ENCODE measurements at regions not wholly inside any gene's neighbourhood (a gene's known extent, or its start where the extent isn't known, plus 50 kb on each side); places are given as distances from the start of the nearest gene placed in this dataset.

DNA sequence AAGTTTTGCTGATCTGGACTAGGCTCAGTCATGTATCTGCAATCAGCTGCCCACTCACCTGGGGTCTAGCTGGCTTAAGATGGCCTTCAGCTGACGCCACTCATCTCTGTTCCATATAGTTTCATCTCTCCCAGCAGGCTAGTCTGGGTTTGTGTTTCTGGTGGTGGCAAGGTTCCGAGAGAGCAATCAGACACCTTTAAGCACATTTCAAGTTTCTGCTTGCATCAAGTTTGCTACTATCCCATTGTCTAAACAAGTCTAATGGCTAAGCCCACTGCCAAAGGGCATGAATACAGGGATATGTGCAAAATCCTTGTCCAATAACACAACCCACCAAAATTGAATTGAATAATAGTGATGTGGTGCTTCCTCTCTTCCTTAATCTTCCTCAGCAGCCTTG, 251.7 kb downstream of the PIK3R1 start (continued):
- no peak for TF ChIP-seq ZFP30 (CRISPR knock-in tag; IDR thresholded peaks at IDR 0.05)
- TF ChIP-seq, protein P1, sequence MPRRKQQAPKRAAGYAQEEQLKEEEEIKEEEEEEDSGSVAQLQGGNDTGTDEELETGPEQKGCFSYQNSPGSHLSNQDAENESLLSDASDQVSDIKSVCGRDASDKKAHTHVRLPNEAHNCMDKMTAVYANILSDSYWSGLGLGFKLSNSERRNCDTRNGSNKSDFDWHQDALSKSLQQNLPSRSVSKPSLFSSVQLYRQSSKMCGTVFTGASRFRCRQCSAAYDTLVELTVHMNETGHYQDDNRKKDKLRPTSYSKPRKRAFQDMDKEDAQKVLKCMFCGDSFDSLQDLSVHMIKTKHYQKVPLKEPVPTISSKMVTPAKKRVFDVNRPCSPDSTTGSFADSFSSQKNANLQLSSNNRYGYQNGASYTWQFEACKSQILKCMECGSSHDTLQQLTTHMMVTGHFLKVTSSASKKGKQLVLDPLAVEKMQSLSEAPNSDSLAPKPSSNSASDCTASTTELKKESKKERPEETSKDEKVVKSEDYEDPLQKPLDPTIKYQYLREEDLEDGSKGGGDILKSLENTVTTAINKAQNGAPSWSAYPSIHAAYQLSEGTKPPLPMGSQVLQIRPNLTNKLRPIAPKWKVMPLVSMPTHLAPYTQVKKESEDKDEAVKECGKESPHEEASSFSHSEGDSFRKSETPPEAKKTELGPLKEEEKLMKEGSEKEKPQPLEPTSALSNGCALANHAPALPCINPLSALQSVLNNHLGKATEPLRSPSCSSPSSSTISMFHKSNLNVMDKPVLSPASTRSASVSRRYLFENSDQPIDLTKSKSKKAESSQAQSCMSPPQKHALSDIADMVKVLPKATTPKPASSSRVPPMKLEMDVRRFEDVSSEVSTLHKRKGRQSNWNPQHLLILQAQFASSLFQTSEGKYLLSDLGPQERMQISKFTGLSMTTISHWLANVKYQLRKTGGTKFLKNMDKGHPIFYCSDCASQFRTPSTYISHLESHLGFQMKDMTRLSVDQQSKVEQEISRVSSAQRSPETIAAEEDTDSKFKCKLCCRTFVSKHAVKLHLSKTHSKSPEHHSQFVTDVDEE (CRISPR knock-in tag; IDR thresholded peaks at IDR 0.05) = no peak
- no peak for TF ChIP-seq GLIS3 (CRISPR knock-in tag; IDR thresholded peaks at IDR 0.05)
- TF ChIP-seq RARB (CRISPR knock-in tag; IDR thresholded peaks at IDR 0.05) = no peak

DNA sequence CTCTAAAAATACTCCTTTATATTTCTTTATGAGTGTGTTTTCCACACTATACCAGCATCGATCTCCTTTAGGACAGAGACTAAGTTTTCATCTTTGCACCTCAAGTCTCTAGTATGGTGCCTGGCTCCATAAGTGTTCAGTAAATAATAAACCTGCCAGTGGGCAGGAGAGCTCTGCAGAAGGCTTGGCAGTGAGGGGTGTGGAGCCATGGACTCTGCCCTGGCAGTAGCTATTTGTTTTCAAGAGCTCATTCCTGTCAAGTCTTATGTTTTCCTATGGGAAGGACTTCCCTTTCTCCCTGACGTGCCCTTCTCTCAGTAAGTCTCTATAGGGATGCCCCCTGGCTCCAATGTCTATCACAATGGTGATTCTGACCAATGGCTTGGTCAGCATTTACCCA, 252.2 kb downstream of the PIK3R1 start:
- no peak for ATAC-seq

DNA sequence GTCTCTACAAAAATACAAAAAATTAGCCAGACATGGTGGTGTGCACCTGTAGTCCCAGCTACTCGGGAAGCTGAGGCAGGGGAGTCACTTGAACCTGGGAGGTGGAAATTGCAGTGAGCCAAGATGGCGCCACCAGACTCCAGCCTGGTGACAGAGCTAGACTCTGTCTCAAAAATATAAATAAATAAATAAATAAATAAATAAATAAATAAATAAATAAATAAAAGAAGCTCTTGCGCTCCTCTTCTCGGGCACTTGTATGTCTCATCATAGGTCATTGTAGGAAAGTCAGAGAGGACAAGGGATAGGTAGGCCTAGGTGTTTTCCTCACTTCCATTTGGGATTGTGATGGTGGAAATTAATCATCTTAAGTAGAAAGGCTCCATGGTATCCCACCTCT, 252.8 kb downstream of the PIK3R1 start:
- ATAC-seq = no peak
- TF ChIP-seq, protein P2, sequence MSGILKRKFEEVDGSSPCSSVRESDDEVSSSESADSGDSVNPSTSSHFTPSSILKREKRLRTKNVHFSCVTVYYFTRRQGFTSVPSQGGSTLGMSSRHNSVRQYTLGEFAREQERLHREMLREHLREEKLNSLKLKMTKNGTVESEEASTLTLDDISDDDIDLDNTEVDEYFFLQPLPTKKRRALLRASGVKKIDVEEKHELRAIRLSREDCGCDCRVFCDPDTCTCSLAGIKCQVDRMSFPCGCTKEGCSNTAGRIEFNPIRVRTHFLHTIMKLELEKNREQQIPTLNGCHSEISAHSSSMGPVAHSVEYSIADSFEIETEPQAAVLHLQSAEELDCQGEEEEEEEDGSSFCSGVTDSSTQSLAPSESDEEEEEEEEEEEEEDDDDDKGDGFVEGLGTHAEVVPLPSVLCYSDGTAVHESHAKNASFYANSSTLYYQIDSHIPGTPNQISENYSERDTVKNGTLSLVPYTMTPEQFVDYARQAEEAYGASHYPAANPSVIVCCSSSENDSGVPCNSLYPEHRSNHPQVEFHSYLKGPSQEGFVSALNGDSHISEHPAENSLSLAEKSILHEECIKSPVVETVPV (CRISPR knock-in tag; IDR thresholded peaks at IDR 0.05) = no peak

More for the DNA sequence above, 252.2 kb downstream of the PIK3R1 start:
- TF ChIP-seq OSR1 (CRISPR knock-in tag; IDR thresholded peaks at IDR 0.05) = no peak

DNA sequence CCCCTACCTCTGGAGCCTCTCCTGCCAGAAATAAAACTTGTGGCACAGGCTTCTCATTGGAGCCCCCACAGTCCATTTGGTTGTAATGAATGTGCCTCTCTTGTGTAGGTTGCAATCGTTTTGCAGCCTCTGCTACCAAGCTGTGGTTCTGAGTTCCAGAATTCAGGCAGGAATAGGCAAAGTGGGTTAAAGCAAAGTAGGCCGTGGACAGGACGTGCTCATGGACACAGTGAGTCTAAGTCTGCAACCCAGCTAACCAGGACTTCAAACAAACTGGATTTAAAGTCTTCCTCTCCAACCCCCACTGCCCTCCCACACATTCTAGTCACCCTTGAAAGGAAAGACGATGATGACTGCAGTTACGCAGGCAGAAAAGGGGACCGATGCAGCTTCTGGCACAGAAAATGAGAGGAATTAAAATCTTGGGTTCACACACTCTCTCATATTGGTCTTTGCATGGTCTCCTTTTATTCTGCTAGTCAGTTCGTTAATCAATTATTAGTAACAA, 260.0 kb downstream of the PIK3R1 start:
- ATAC-seq = no peak
- TF ChIP-seq, protein P3, sequence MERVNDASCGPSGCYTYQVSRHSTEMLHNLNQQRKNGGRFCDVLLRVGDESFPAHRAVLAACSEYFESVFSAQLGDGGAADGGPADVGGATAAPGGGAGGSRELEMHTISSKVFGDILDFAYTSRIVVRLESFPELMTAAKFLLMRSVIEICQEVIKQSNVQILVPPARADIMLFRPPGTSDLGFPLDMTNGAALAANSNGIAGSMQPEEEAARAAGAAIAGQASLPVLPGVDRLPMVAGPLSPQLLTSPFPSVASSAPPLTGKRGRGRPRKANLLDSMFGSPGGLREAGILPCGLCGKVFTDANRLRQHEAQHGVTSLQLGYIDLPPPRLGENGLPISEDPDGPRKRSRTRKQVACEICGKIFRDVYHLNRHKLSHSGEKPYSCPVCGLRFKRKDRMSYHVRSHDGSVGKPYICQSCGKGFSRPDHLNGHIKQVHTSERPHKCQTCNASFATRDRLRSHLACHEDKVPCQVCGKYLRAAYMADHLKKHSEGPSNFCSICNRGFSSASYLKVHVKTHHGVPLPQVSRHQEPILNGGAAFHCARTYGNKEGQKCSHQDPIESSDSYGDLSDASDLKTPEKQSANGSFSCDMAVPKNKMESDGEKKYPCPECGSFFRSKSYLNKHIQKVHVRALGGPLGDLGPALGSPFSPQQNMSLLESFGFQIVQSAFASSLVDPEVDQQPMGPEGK (CRISPR knock-in tag; IDR thresholded peaks at IDR 0.05; ENCODE audit: borderline replicate concordance) = no peak
- no peak for TF ChIP-seq GLIS3 (CRISPR knock-in tag; IDR thresholded peaks at IDR 0.05)
- TF ChIP-seq ZC3H10 (CRISPR knock-in tag; IDR thresholded peaks at IDR 0.05) = no peak
- TF ChIP-seq ZNF8 (CRISPR knock-in tag; IDR thresholded peaks at IDR 0.05) = no peak

DNA sequence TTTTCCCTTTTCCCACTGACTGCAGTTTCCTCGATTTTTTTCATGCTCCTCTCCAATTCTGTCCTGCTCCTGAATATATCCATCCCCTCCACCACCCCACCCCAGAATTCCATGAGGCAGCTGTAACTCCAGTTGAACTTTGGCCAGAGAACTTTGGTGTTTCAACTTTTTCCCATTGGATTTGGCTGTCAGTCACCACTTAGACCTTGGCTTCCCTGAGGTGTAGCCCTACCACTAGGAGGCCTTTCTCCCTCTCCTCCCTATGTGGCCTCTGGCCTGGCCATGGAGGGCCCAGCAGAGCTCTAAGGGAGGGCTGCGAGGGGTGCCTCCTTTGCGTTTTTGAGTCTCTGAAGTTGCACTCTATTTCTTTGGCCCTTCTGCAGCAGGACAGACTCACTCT, 261.3 kb downstream of the PIK3R1 start:
- ATAC-seq = no peak
- TF ChIP-seq TOX (CRISPR knock-in tag; IDR thresholded peaks at IDR 0.05; ENCODE audit: borderline replicate concordance) (no peak), CSDC2 (CRISPR knock-in tag; IDR thresholded peaks at IDR 0.05) (no peak), ZNF70 (CRISPR knock-in tag; IDR thresholded peaks at IDR 0.05) (no peak), ISL1 (CRISPR knock-in tag; IDR thresholded peaks at IDR 0.05) (no peak)
- TF ChIP-seq, protein P3 (CRISPR knock-in tag; IDR thresholded peaks at IDR 0.05; ENCODE audit: borderline replicate concordance) = no peak
- TF ChIP-seq, protein P2 (CRISPR knock-in tag; IDR thresholded peaks at IDR 0.05) = no peak

DNA sequence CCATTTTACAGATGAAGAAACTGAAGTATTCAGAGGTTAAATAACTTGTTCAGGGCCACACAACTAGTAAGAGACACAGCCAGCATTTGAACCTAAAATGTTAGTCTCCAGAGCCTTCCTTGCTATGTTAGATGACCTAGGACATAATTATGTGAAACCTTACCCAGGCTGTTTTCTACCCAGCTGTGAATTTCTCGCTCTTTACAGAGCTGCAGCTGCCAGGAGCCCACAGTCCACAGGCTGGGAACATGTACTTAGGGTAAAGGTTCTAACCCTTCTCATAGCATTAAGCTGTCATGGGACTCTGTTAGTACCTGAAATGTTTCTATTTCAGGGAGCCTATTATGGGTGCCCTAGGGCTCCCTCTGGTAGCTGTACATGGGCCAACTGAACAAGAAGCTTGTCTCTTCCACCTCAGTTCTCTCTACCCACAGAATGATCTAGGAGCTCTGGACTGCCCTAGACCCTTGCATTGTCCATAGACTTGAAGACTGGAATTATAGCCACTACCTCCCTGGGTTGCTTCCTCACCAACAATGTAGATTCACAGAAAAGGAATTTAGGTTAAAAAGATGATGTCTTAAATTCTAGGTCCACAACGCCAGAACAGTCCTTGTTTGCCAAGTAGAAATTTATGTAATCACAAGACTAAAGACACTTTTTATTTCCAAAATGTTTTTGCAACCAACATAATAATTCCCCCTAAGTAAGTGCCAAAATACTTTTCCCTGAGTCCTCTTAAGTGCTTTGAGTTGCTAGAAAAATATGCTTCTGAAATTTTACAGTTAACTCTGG, 262.9 kb downstream of the PIK3R1 start:
- no peak for ATAC-seq
- TF ChIP-seq ESRRG (CRISPR knock-in tag; IDR thresholded peaks at IDR 0.05) (no peak), ZNF70 (CRISPR knock-in tag; IDR thresholded peaks at IDR 0.05) (no peak), GLIS3 (CRISPR knock-in tag; IDR thresholded peaks at IDR 0.05) (no peak), ZFP30 (CRISPR knock-in tag; IDR thresholded peaks at IDR 0.05) (no peak), TOX (CRISPR knock-in tag; IDR thresholded peaks at IDR 0.05; ENCODE audit: borderline replicate concordance) (no peak), CSDC2 (CRISPR knock-in tag; IDR thresholded peaks at IDR 0.05) (no peak), TCF4 (CRISPR knock-in tag; IDR thresholded peaks at IDR 0.05; ENCODE audit: borderline replicate concordance) (no peak), ZC3H10 (CRISPR knock-in tag; IDR thresholded peaks at IDR 0.05) (no peak)
- TF ChIP-seq, protein P2 (CRISPR knock-in tag; IDR thresholded peaks at IDR 0.05) = no peak

Data from SK-N-SH treated with all-trans-retinoic acid at 6 μM for 48 hours (cell line).